Neural cell (in vitro differentiated cells): ENCODE measurements at regions not wholly inside any gene's neighbourhood (a gene's known extent, or its start where the extent isn't known, plus 50 kb on each side); places are given as distances from the start of the nearest gene placed in this dataset.

ENCODE experiments used
- EZH2 ChIP-seq: fragments of 200-600, 300-800 bp; shearing (Covaris generic), sonication (generic); IDR thresholded peaks from 2 replicates; pipeline ENCODE4 v1.6.1; 2014; ENCODE audit warnings: antibody characterized with exemption, low read length, borderline replicate concordance, mild to moderate bottlenecking; ENCODE audit not compliant: insufficient read depth, poor library complexity, severe bottlenecking
- TF ChIP-seq, protein P1 (sequence below): fragments of 450-650 bp; IDR thresholded peaks from 2 replicates; pipeline ENCODE4 v1.5.1; 2014; ENCODE audit warnings: antibody characterized with exemption, mild to moderate bottlenecking, moderate library complexity; ENCODE audit not compliant: poor library complexity, severe bottlenecking
- TF ChIP-seq, protein P2 (sequence below): IDR thresholded peaks from 2 replicates; pipeline ENCODE4 v1.6.1; 2012; ENCODE audit warnings: borderline replicate concordance

- TF ChIP-seq EZH2, result no peak
- TF ChIP-seq, protein P1, sequence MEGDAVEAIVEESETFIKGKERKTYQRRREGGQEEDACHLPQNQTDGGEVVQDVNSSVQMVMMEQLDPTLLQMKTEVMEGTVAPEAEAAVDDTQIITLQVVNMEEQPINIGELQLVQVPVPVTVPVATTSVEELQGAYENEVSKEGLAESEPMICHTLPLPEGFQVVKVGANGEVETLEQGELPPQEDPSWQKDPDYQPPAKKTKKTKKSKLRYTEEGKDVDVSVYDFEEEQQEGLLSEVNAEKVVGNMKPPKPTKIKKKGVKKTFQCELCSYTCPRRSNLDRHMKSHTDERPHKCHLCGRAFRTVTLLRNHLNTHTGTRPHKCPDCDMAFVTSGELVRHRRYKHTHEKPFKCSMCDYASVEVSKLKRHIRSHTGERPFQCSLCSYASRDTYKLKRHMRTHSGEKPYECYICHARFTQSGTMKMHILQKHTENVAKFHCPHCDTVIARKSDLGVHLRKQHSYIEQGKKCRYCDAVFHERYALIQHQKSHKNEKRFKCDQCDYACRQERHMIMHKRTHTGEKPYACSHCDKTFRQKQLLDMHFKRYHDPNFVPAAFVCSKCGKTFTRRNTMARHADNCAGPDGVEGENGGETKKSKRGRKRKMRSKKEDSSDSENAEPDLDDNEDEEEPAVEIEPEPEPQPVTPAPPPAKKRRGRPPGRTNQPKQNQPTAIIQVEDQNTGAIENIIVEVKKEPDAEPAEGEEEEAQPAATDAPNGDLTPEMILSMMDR, result no peak
- TF ChIP-seq, protein P2, sequence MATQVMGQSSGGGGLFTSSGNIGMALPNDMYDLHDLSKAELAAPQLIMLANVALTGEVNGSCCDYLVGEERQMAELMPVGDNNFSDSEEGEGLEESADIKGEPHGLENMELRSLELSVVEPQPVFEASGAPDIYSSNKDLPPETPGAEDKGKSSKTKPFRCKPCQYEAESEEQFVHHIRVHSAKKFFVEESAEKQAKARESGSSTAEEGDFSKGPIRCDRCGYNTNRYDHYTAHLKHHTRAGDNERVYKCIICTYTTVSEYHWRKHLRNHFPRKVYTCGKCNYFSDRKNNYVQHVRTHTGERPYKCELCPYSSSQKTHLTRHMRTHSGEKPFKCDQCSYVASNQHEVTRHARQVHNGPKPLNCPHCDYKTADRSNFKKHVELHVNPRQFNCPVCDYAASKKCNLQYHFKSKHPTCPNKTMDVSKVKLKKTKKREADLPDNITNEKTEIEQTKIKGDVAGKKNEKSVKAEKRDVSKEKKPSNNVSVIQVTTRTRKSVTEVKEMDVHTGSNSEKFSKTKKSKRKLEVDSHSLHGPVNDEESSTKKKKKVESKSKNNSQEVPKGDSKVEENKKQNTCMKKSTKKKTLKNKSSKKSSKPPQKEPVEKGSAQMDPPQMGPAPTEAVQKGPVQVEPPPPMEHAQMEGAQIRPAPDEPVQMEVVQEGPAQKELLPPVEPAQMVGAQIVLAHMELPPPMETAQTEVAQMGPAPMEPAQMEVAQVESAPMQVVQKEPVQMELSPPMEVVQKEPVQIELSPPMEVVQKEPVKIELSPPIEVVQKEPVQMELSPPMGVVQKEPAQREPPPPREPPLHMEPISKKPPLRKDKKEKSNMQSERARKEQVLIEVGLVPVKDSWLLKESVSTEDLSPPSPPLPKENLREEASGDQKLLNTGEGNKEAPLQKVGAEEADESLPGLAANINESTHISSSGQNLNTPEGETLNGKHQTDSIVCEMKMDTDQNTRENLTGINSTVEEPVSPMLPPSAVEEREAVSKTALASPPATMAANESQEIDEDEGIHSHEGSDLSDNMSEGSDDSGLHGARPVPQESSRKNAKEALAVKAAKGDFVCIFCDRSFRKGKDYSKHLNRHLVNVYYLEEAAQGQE, result no peak
Observed at GRCh38 chr19:30287259-30287658, 84.9 kb upstream of the ZNF536 start.
